HG03571 (cell line): ENCODE measurements at regions not wholly inside any gene's neighbourhood (a gene's known extent, or its start where the extent isn't known, plus 50 kb on each side); places are given as distances from the start of the nearest gene placed in this dataset.

ENCODE experiments used
- ATAC-seq: cut with Tn5 transposase; IDR thresholded peaks from one replicate; pipeline ENCODE4 v1.9.1; 2021; ENCODE audit not compliant: unreplicated experiment

GRCh38 chr15:35768949-35769348, 223.0 kb upstream of the DPH6 start:
- no peak for ATAC-seq

- ATAC-seq: no peak
Measured at GRCh38 chr15:35769656-35770055, 223.7 kb upstream of the DPH6 start.

- ATAC-seq: no peak
Measured at GRCh38 chr15:35771746-35772442, 225.9 kb upstream of the DPH6 start.

- ATAC-seq: no peak
Measured at GRCh38 chr15:35774653-35775052, 228.7 kb upstream of the DPH6 start.

GRCh38 chr15:35775471-35775870, 229.5 kb upstream of the DPH6 start:
- ATAC-seq: no peak

GRCh38 chr15:35777061-35777460, 231.1 kb upstream of the DPH6 start:
- no peak for ATAC-seq

GRCh38 chr15:35783203-35783602, 237.2 kb upstream of the DPH6 start:
- ATAC-seq: no peak

GRCh38 chr15:35784745-35785144, 238.8 kb upstream of the DPH6 start:
- ATAC-seq: no peak

GRCh38 chr15:35810007-35810406, 264.0 kb upstream of the DPH6 start:
- ATAC-seq: no peak

- ATAC-seq: no peak
Measured at GRCh38 chr15:35813573-35813972, 267.6 kb upstream of the DPH6 start.

- ATAC-seq: no peak
Measured at GRCh38 chr15:35818846-35819245, 272.9 kb upstream of the DPH6 start.

GRCh38 chr15:35822153-35822552, 276.2 kb upstream of the DPH6 start:
- ATAC-seq: no peak

- no peak for ATAC-seq
Measured at GRCh38 chr15:35827141-35827540, 281.2 kb upstream of the DPH6 start.

- no peak for ATAC-seq
Measured at GRCh38 chr15:35827911-35828310, 281.9 kb upstream of the DPH6 start.

GRCh38 chr15:35833581-35833980, 287.6 kb upstream of the DPH6 start:
- no peak for ATAC-seq

- ATAC-seq: no peak
Measured at GRCh38 chr15:35834216-35834830, 288.4 kb upstream of the DPH6 start.

- no peak for ATAC-seq
Measured at GRCh38 chr15:35834866-35835265, 288.9 kb upstream of the DPH6 start.

GRCh38 chr15:35838424-35839111, 292.6 kb upstream of the DPH6 start:
- ATAC-seq: no peak

- ATAC-seq: no peak
Measured at GRCh38 chr15:35842631-35843030, 296.7 kb upstream of the DPH6 start.

GRCh38 chr15:35843498-35843897, 297.5 kb upstream of the DPH6 start:
- ATAC-seq: no peak

- ATAC-seq: no peak
Measured at GRCh38 chr15:35850284-35850683, 304.3 kb upstream of the DPH6 start.

- ATAC-seq: no peak
Measured at GRCh38 chr15:35851491-35851890, 305.5 kb upstream of the DPH6 start.
